ENCODE measurements at regions not wholly inside any gene's neighbourhood (a gene's known extent, or its start where the extent isn't known, plus 50 kb on each side); places are given as distances from the start of the nearest gene placed in this dataset.

DNA sequence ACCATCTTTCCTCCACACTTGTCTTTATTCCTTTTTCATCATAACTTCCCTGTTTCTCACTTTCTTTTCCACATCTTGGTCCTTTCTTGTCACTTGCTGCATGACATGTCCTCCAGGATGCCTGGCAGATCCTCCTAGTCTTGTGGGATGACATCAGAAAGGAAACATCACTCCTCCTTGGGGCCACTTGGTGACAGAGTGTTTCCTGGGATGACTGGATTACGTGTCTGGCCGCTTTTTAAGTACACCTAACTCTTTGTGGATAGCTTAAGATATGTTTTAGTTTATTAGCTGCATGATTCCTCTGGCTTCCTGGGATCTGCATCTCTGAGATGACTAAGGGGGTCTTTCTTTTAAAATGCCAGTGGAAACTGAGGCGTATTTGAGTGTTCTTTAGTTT, 363.5 kb upstream of the FRG2C start:
- TF ChIP-seq, protein P1, sequence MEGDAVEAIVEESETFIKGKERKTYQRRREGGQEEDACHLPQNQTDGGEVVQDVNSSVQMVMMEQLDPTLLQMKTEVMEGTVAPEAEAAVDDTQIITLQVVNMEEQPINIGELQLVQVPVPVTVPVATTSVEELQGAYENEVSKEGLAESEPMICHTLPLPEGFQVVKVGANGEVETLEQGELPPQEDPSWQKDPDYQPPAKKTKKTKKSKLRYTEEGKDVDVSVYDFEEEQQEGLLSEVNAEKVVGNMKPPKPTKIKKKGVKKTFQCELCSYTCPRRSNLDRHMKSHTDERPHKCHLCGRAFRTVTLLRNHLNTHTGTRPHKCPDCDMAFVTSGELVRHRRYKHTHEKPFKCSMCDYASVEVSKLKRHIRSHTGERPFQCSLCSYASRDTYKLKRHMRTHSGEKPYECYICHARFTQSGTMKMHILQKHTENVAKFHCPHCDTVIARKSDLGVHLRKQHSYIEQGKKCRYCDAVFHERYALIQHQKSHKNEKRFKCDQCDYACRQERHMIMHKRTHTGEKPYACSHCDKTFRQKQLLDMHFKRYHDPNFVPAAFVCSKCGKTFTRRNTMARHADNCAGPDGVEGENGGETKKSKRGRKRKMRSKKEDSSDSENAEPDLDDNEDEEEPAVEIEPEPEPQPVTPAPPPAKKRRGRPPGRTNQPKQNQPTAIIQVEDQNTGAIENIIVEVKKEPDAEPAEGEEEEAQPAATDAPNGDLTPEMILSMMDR (IDR thresholded peaks at IDR 0.05; ENCODE audit: low read length) = no peak
- no peak for TF ChIP-seq EZH2 (IDR thresholded peaks at IDR 0.05; ENCODE audit: borderline replicate concordance, low read length)

Data from OCI-LY1 (cell line).